ENCODE measurements at regions not wholly inside any gene's neighbourhood (a gene's known extent, or its start where the extent isn't known, plus 50 kb on each side); places are given as distances from the start of the nearest gene placed in this dataset.
A peak's percentile ranks its signal among the peaks of the same experiment; 100 is the strongest.

DNA sequence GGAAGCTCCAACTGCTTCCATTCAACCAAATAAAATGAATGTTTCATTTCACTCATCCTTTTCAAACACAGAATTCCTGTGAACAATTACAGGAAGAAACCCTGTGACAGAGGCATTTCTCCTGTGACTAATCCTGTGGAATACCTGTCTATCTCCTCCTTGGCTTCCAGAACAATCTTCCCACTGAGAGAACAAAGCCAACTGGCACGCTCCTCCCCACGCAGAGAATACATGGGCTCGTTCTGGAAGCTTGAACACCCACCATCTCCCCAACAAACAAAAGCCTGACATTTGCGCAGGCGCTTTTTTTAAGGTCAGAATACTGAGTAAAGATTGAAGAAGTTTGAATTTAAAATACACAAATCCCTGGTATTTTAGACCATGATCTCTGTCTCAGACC is 104.7 kb upstream of the SLC66A3 start:
- no peak for DNase-seq

DNA sequence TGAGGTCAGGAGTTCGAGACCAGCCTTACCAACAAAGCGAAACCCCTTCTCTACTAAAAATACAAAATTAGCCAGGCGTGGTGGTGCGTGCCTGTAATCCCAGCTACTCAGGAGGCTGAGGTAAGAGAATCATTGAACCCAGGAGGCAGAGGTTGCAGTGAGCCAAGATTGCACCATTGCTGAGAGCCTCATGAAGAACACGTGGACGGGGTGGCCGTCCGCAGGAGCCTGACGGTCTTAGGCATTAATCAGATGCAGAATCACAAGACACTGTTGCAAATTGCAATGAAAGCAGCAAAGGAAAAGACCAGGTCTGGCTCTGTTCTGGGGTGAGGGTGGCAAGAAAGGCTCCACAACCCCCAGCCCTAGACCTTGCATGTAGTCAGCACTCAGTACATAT is 104.0 kb upstream of the SLC66A3 start:
- no peak for DNase-seq

GRCh38 chr2:11053546-11053945 is 101.7 kb upstream of the SLC66A3 start:
- DNase-seq: no peak

DNA sequence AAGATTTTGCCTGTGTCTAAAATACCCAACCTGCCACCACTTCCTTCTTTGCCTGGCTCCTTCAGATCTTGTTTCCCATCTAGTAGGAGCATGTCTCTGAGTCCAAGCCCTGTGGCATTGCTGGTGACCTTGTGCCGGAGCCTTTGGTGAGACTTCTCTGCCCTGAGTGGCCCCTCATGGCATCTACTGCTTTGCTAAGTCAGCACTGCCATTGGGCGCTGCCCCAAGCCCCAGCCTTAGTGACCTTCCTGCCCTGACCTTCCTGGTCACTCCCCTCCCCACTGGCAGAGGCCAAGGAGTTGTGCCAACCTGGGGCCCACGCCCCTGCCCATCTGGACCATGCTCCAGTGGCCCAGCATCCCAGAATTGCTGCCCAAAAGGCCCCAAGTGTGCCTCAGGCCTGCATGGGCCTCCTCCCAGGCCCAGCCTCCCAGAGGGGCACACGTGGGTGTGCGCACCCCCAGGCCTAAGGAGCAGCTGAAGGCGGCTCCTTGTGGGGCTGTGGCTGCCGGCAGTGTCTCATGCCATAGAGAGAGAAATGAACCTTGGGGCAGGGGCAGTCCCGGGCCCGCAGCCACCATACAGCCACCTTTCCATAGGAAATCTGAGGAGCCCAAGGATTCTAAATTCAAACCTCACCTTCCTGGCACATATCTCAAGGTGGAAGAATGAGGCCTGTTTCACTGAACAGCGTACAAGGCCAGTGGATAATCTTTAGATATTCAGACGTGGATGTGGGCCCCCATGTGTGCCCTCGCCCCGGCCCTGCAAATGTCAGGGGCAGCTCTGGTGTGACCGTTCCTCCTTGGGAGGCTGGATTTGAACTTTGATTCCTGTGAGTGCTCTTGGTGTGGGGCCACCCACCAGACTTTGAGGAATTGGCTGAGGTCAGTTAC is 100.2 kb upstream of the SLC66A3 start:
- DNase-seq: no peak

DNA sequence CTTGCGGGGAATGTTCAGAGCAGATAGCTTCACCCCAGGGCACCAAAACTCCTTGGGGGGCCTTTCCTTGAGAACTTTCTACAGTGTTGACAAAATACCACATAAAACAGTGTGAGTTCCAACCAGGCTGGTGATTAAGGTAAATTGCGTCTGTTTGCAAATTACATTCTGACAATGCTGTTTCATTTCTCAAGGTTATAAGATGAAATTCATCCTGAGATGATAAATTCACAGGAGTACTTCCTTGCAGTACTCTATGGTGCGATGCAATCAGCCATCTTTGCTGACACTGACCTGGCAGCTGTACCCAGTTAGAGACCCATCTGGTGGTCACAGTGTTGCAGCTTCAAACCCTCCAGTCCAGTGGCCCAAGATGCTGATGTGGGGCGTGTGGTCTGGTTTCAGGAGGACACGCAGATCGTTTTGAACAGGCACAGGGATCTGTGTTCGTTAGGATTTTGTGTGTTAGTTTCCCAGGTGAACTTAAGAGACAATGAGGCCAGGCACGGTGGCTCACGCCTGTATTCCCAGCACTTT is 99.5 kb upstream of the SLC66A3 start:
- DNase-seq: no peak

GRCh38 chr2:11056614-11057013 is 98.7 kb upstream of the SLC66A3 start:
- DNase-seq: no peak

DNA sequence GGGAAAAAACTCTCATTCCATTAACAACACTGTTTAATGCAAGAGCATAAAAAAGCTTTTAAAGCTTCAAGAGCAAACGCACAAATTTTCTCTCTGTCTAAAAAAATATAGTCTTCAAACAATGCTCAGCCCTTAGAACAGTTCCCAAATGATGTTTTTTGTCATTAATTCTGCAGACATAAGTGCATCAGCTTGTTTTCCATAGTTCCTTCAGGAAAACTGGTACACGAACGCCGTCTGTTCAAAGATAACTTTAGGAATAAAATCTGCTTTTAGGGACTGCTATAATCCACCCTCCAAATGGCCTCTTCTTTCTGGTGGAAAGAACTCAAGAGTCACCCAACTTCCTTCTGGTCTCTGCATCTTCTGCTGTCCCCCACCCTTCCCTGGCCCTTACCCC is 98.2 kb upstream of the SLC66A3 start:
- DNase-seq: no peak

- DNase-seq: no peak
These were observed 97.1 kb upstream of the SLC66A3 start for GRCh38 chr2:11058129-11058528.

DNA sequence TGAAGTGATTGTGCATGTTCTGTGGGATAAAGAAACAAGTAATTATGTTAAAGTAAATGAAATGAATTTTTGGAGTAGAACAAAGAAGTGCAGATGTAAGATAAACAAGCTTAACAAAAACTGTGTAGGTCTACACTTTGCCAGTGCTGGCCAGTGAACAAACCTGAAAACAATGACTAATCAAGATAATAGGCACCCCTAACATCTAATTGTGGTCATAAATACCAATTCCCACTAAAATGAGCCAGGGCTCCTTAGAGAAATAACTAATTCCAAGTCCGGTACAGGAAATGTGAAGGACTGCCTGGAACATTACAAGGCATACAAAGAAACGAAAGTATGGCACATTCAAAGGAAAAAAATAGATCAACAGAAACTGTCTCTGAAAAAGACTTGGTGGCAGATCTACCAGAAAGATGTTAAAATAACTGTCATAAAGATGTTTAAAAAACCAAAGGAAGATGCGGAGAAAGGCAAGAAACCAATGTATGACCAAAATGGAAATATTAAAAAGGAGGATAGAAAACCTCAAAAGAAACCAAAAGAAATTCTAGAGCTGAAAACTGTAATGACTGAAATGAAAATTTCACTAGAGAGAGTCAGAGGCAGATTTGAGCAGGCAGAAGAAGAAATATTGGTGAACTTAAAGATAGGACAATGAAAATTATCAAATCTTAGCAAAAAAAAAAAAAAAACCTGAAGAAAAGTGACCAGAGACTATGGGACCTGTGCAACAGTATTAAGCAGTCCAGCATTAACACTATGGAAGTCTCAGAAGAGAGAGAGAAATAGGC is 94.7 kb upstream of the SLC66A3 start:
- DNase-seq: no peak

- DNase-seq: no peak
These were observed 89.3 kb upstream of the SLC66A3 start for GRCh38 chr2:11065833-11066485.

DNA sequence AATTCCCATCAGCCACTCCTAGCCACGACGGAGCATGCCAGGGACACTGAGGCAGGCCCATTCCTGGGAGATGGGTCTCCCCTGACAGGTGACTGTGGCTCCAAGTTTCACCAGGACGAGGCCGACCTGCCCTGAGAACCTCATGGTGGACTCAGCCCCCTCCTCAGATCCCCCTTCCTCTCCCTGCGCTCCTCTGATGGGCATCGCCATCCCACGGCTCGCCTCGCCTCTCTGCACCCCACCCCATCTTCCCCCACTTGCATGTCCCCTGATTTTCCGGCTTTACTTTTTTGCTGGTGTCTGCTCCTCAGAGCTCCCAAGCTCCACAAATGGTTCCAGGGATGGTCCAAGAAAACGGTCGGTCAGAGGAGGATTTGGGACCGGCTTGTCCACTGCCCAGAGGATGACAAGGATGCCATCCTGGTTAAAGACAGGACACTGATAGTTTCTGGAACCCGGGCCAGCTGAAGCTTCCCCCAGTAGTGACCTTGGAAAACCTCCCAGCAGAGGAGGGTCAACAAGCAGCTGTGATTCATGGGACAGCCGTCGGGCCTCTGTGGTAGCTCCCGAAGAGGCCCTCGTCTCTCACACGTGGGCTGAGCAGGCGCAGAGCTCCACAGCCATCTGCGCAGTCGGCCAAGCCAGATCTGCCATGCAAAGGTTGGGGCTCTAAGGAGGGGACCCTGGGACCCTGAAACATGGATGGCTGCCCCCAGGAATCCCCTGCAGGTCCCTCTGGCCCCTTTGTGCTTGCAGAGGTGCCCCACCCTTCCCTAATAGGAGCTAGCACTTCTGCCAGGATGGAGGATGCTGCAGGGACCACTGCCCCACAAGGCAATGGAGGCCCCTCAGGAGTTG is 87.8 kb upstream of the SLC66A3 start:
- no peak for DNase-seq

GRCh38 chr2:11068079-11068741 is 87.1 kb upstream of the SLC66A3 start:
- DNase-seq: no peak

DNA sequence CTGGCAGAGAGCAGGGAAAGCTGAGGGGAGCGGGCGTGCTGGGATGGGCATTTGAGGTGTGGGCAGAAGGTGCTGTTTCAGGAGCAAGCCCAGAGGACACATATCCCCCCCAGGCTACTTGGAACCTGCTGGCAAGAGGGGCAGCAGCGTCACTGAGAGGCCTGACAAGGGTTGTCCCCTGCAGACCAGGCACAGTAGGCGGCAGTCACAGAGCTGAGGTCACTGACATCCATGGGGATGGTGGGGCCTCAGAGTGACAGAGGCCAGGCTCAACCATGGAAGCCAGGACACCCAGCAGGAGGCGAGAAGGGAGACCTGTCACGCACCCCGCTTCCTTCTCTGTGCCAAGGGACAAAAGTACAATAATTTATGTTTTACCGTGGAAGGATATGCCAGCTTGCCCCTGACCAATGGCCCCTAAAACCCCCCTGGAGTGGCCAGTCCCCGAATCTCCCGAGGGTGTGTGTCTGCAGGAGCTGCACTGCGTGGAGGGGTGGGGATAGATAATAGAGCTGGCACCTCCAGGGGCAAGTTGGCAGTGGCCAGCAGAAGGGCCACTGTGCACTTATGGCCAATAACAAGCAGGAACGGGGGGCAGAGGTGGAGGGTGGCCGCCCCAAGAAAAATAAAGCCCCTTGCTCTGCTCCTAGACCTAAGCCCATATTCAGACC is 86.3 kb upstream of the SLC66A3 start:
- DNase-seq: no peak

DNA sequence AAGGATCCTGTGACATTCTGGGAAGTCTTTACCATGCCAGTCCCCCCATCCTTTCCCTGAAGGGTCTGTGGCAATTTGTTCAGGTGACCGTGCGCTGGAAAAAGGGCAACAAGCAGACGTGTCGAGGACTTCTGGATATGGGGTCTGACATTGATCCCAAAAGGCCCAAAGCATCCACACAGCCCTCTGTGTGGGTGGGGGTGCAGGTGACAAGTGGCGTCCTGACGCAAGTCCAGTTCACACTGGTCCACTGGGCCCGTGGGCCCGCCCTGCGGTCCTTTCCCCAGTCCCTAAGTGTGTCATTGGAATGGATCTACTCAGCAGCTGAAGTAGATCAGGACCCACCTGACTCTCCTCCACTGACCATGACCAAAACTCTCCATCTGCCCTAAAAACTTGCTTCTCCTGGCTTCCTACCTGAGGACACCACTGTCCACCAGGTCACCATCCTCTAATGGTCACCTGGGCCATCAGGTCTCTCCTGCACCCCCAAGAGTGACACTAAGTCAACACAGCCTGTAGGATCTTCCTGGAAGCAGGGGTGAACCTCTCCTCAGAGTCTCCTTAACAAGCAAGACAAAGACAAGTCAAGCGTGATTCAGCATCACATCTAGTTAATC is 85.6 kb upstream of the SLC66A3 start:
- no peak for DNase-seq

- DNase-seq: no peak
These were observed 84.1 kb upstream of the SLC66A3 start for GRCh38 chr2:11071211-11071610.

DNA sequence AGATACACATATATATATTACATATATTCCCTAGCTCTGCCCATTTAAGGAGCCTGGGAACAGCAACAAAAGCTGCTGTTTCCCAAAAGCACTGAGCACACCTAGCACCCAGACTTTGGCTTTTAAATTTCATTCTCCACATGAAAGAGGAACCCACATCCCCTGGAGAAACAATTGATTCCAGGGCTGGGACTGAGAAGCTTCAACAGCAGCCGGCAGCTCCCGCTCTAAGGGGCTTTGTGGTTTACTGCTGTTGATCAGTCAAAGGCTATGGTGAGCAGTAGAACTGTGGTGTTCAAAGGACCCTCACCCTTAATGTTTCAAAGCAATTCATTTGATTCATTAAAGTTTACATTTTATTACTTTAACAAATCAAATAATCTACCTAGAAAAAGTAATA is 83.3 kb upstream of the SLC66A3 start:
- DNase-seq: no peak

GRCh38 chr2:11072550-11072949 is 82.7 kb upstream of the SLC66A3 start:
- DNase-seq: peak; percentile 17

GRCh38 chr2:11073251-11073650 is 82.0 kb upstream of the SLC66A3 start:
- DNase-seq: peak; percentile 34

GRCh38 chr2:11073776-11074175 is 81.5 kb upstream of the SLC66A3 start:
- no peak for DNase-seq

DNA sequence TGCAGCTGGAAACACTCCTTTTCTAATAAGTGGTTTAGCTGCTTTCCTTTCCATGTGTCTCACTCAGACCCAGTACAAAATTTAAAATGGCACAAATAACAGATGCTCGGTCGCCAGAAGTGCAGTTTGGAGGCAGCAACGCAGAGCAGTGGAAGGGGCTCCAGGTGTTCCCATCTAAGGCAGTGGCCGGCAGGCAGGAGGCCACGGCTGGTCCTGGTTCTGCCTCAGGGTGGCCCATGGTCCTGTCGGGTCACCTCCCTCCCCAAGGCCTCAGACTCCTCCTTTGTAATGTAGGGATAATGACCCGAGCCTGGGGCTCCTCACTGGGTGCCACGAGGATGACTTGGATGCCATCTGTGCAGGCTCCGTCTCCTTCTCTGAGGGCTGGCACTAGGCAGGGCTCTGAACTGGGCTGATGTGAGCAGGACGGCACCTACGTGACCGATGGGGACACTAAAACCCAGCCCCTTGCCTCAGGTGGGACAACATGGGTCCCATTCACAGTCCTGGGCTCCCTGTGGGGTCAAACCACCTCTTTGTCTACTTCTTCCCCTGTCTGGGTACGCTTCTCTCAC is 80.9 kb upstream of the SLC66A3 start:
- no peak for DNase-seq
